H4 (cell line): ENCODE measurements at regions not wholly inside any gene's neighbourhood (a gene's known extent, or its start where the extent isn't known, plus 50 kb on each side); places are given as distances from the start of the nearest gene placed in this dataset.
"Not testable (repeated sequence)": the region's sequence is repeated elsewhere in the genome, so short reads cannot be mapped to it uniquely, and the experiment has no call there.

Experiments
- DNase-seq: peaks from one replicate; pipeline ENCODE4 v3.0.0-alpha.2; 2015; ENCODE audit warnings: low spot score

DNA sequence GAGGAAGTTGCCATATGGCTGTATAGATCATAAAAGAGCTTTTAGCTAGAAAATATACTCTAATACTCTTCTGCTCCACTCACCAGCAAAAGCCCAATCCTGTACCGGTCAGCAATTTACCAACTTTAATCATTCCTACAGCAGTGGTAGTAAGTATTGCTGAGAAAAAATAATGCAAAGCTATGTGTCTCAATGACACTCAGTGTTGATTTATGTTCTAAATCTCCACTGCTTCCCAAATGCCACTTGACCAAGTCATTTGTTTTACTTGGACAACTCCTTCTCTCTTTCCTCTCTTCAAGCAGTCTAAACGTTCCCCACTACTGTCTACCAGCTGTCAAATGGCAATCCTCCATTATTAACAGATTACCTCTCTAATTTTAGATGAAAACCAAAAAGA is 201.8 kb upstream of the GK2 start:
- DNase-seq = no peak

DNA sequence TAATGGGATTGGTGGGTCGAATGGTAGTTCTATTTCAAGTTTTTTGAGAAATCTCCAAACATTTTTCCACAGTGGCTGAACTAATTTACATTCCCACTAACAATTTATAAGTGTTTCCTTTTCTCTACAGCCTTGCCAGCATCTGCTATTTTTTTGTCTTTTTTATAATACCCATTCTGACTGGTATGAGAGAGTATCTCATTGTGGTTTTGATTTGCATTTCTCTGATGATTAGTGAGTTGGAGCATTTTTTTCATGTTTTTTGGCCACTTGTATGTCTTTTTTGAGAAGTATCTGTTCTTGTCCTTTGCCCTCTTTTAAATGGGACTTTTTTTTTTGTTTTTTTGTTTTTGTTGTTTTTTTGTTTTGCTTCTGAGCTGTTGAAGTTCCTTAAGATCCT is 200.0 kb upstream of the GK2 start:
- no peak for DNase-seq

DNA sequence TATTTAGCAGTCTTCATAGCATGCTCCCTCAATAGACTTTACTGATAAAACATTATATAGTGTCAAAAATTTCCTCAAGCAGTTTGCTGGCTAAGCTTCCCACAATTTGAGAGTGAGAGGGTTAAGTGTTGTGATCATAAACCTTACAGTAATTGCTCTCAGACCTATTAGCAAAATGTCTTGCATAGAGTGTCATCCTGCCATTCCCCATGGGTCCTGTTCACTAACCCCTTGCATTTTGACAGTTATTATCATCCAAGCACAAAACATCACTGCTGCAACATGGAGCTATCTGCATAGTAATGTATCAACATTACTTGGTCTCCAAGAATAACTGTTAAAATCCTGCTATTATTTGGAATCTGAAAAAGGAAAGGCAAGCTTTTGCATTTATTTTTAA is 196.1 kb upstream of the GK2 start:
- no peak for DNase-seq

DNA sequence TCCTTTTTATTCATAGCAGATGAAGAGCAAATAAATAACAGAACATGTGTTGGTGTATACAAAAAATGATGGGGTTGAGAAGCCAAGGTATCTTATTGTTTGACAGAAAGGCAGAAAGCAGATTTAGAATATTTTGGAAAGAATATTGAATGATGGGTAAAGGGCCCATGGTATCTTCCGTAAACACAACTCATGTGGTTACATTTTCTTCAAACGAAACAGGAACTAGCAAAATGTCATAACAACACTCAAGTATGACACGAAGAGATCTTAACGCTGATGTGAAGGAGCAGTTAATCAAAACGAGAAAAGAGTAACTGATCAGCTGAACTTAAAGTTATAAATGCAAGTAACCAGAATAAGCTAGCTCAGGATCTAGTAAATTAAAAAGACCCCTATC is 195.7 kb upstream of the GK2 start:
- DNase-seq = no peak

DNA sequence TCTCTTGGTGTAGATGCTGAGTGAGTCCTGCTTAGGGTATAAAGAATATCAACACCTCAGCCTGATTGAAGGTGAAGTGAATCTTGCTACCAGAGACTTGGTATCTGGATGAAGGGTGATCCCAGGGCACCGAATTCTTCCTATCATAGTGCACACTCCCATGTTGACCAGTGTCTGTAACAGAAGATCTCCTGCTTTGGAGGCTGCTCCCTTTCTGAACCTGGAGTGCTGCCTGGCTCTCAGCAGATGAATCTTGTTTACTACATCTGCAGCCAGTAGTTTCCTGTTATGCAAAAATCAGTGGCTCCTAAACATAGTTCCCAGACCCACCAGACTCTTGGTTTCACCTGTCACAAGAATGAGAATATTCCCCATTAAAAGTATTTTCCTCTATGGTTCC is 191.7 kb upstream of the GK2 start:
- DNase-seq = no peak

DNA sequence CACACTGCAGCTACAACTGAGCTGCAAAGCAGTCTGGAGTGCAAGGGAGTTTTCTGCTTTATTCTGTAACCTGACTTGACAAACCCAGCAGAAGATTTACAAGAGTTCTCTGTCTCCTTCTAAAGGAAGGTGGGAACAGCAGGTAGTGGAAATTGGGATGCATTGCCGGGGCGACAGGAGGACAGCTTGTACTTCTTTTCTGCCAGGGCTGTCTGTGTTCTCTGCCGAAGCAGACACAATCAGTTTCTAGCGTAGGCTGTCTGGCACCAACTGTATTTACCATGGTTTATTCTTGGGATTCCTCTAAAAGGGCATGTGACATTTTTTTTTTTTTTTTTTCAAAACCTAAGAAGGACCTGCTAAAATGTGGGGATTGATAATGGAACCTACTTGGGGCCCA is 190.8 kb upstream of the GK2 start:
- DNase-seq = no peak

DNA sequence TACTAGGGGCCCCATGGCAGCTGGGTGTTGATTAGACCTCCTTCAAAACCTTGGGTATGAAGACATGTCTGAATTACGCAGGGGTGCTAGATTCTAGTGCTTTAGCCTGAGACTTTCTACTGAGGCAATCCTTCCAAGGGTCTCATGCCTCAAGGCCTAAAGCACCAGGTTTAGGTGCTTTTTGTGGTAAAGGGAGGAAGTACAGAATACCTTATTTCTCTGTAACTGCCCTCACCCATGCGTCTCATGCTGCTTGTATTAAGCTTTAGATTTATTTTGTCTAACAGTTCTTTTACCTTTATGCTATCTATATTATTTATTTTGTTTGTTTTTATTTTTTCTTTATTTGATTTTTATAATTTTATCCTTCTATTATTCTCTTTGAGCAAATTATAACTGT is 190.2 kb upstream of the GK2 start:
- no peak for DNase-seq

DNA sequence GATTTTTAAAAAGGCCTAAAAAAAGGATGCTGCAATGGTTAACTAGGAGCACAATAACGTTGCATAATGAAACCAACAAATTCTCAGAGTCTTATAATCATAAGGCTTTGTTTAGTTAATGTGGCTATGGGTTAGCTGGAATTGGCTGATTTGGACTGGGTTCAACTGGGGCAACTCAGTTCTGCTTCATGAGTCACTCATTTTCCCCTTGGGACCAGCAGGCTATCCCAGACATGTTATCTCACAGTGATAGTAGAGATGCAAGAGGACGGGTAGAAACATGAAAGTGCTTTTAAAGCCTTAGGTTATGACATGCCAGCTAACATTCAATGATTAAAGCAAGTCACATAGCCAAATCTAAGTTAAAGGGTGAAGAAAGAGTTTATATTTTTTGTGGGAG is 189.2 kb upstream of the GK2 start:
- DNase-seq = peak; percentile 77

DNA sequence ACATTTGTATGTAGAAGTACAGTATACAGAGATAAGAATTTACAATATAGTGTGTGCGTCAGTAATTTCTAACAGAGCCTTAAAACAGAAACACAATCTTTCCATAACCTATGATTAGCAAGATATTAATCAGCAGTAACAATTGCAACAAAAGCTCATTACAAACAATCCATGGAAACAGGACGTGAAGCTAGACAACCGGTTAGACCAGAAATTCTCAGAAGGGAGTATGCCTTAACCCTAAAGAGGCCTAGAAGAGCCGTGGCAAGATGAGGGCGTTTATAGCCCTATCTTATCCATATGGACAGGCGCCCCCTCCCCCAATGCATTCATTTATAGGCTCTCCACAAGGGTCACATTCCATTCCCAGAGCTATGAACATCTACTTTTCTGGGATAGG is 184.2 kb upstream of the GK2 start:
- not testable (repeated sequence) for DNase-seq

DNA sequence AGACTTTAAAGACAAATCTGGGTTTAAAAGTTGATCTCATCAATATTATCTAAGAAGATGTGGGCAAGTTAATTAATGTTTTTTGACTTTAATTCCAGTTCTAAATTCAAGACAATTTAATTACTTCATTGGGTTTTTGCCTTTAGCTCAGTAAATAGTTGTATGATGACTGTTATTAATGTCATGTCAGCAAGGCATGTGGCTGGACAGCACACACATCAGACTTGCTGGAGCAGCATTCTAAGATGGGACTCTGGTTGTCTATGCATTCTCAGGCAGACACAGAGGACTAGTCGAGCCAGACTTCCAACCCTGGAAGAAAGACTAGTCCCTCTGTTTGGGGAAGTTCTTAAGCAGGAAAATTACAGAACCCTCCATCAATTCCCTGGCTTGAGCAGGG is 180.7 kb upstream of the GK2 start:
- DNase-seq = no peak

DNA sequence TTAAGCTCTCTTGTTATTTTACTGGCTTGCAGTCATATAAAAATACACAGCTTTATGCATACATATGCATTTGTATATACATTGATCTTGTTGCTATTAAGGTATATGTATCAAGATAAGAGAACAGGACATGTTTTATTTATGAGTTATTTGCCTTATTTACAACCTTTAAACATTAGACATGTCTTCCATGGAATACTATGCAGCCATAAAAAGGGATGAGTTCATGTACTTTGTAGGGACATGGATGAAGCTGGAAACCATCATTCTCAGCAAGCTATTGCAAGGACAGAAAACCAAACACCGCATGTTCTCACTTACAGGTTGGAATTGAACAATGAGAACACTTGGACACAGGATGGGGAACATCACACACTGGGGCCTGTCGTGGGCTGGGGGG is 179.2 kb upstream of the GK2 start:
- not testable (repeated sequence) for DNase-seq

DNA sequence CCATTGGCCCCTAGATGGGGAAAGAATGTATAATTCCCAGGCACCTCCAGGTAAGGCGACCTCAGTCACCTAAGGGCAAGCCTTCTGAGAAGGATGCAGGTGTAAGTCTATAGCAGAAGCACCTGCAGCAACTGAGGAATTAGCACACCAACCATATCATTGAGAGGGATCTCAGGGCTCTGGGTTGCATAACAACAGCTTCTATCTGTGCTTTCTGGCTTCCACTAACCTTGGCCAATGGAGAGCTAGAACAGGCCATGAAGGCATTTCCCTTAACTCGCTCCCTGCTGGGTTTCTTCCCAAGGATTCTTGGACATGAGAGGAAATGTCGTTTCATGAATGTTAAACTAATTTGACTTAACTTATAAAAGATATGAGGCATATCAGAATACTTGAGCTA is 177.8 kb upstream of the GK2 start:
- no peak for DNase-seq

DNA sequence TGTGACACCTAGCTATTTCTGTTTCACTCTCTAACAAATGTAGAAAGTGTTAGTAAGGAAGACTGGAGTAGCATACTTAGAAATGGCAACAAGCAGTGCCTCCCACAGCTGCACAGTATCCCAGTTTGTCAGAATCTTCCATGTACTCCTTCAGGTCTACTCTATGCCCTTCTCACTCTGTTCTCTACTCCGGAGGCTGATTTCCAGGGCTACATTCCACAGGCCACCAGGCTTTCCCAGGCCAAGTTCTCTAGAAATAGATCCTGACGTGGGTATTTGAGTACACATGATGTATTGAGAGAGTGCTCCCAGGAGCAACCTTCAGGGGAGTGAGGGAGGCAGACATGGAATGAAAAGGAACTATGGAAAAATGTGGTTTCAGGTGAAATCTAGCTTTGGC is 177.3 kb upstream of the GK2 start:
- no peak for DNase-seq

DNA sequence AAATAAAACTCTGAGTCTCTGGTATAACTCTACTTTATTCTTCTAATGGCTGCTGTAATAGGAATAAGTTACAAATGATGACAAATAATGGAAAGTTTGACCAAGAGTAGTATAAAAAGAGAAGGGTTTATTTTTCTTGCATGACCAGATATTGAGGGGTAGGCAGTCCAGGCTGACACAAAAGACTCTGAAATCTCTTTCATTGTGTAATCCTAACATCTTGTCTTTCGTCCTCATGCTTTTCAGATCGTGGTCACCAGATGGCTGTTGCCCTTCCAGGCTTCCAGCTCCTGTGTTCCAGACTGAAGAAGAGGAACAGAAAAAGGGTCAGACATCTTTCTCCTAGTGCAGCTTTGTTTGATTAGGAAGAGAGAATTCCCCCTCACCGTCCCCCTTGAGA is 176.9 kb upstream of the GK2 start:
- DNase-seq = no peak

DNA sequence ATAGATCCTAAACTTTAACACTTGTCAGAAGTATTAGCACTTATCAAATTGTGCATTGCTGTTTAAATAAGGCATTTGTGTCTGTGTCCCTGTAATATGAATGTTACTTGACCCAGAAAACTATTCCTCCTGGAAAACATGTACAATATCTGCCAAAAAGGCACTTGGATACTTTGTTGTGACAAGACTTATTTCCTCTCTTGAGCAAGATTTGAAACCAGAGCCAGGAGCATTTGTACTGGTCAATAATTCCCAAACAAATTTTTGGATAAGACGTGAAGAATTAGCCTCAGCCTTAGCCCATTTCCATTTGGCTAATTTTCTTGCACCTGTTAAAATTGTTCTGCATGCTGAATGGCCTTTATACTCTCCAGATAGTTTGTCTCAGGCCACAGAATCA is 176.3 kb upstream of the GK2 start:
- DNase-seq = no peak

DNA sequence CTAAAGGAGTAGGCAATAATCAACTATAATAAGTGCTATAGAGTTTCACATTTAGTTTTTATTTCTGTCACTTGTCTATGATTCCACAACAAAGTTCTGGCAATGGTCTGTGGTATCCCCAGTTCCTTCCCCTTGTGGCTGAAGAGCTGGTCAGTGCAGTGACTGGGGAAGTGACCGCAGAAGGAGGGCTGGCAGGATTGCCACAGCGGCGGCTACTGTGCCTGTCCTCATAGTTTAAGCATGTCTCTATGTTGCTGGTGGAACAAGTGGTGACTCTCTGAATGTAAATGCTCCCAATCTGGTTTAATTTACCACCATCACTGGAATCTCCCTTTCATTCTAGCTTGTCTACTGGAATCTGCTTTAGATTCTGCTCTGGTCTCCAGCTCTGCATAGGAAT is 170.6 kb upstream of the GK2 start:
- no peak for DNase-seq

DNA sequence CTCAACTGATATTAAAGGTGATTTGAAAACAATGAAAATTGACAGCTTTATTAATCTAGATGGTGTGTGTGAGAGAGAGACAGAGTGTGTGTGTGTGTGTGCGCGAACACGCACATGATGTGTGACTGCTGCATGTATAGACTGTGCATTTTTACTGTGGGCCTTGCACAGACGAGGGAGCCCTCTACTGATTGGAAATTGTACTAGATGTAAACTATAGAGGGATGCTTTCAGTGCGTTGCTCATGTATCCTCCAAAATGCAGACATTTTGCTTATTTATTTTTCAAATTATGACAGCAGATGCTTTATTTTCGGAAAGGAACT is 168.4 kb upstream of the GK2 start:
- DNase-seq = peak; percentile 39

DNA sequence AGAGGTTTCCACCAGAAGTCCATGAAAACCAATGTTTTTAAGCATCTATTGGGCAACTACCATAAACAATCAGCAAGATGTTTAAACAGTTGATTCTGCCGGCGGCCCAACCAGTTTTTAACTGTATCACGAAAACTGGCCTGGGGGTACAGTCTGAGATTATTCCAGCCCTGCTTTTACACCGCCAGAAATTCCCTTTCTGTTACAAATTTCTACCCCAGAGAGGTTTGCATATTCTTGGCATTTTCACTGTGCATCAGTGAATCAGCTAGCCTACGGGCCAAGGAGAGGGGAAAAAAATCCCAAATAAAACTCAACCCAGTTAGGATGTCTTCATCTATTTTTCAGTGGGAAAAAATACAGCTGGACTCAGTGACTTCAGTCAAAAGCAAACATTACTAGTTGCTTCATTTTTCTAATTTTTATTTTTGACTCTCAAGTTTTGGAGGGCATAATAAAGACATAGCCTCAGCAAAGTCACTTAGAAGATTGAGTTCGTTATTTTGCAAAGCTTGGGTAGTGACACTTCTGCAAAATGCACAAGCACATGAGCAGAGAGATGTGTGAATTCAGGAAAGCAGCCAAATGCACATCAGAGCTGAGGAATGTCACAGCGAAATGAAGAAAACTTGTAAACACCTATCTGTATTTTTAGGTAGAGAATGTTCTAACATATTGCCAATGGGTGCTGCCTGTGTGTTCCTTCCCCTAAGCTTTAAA is 167.8 kb upstream of the GK2 start:
- DNase-seq = no peak

DNA sequence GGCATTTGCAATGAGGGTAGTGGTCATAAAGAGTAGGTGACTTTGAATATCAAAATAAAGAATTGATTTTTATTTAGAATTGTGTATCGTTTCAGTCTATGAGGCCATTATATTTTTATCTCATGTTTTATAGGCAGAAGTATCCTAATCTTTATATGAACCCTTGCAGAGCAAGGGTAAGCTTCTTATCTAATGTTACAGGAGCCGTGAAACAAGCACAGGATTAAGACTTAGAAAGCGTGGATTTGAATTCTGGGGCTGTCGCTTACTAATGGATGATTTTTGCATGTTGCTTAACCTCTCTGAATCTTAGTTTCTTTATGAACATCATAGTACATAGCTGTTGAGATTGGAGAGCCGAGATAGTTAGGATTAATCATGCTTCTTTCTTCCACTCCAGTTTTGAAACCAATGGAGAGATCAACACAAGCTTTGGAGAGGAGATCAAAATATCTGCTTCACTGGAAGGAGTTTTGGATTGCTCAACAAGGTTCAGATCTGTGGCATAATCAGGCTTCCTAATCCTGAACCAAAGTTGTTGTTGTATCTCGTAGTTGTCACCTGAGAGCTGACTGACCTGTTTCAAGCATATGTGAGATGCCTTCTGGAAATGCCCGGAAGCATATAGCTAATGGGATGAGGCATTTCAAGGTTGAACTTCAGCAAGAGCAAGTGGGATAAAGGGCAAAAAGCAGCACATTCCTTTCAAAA is 166.9 kb upstream of the GK2 start:
- no peak for DNase-seq

DNA sequence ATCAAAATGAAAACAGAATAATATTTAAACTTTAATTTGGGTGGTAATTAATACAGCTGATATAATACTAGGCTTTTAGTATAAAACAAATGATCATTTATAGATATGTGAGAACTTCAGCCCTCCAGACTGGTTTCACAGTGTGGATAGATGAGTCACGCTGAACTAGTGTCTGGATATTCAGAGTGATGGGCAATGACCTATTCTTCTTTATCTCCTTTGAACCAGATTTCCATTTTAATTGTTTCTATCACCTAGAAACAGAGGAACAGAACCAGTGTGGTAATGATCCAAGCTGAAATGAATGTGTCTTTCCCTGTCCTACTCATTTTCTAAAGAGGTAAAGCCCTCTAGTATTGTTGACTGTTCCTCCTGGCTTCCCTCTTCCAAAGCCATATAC is 155.2 kb upstream of the GK2 start:
- no peak for DNase-seq

DNA sequence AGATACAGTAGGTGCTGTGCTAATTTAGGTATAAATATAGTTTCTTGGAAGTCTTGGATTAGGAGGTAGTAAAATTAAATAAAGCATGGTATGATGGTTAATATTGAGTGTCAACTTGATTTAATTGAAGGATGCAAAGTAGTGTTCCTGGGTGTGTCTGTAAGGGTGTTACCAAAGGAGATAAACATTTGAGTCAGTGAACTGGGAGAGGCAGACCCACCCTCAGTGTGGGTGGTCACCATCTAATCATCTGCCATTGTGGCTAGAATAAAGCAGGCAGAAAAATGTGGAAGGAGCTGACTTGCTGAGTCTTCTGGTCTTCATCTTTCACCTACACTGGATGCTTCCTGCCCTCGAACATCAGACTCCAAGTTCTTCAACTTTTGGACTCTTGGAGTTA is 153.7 kb upstream of the GK2 start:
- DNase-seq = no peak

DNA sequence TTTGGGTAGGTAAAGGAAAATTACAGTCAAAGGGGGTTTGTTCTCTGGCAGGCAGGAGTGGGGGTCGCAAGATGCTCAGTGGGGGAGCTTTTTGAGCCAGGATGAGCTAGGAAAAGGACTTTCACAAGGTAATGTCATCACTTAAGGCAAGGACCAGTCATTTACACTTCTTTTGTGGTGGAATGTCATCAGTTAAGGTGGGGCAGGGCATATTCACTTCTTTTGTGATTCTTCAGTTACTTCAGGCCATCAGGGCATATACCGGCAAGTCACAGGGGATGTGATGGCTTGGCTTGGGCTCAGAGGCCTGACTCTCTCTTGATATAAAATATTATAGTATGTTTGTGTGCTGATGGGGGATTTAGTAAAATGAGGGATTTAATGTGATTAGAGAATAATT is 151.4 kb upstream of the GK2 start:
- DNase-seq = not testable (repeated sequence)

DNA sequence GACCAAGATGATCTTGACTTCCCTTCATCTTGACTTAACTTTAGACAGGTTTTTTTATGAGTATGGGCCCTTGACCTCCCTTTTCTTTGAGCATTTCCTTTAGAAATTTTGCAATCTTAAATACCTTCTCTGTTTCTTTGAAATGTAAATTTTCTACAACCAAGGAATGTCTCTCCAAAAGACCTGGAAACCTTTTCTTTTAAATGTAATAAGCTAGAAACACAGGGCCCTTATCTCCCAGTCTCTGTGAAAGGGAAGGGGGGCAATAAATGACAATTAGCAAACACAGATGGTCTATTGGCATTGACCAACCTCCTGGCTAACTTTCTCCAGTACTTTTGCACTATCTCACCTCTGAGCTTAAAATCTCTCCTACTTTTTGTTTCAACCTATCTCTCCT is 144.3 kb upstream of the GK2 start:
- no peak for DNase-seq

DNA sequence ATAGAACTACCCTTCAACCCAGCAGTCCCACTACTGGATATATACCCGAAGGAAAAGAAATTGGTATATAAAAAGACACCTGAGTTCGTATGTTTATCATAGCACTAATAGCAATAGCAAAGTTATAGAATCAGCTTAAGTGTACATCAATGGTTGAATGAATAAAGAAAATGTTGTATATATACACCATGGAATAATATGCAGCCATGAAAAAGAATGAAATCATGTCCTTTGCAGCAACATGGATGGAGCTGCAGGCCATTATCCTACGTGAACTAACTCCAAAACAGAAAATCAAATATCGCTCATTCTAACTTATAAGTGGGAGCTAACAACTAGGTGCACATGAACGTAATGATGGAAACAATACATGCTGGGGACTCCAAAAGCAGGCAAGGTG is 143.5 kb upstream of the GK2 start:
- DNase-seq = no peak
